ENCODE measurements at regions not wholly inside any gene's neighbourhood (a gene's known extent, or its start where the extent isn't known, plus 50 kb on each side); places are given as distances from the start of the nearest gene placed in this dataset.

- TF ChIP-seq POLR2AphosphoS5 (IDR thresholded peaks at IDR 0.05) (no peak), CTCF (IDR thresholded peaks at IDR 0.05 in 8 of 11, conservative IDR thresholded peaks at IDR 0.05 in 3 of 11) (no peak), POLR2A (IDR thresholded peaks at IDR 0.05) (no peak)
Measured at GRCh38 chr2:238716171-238716570, 131.7 kb upstream of the TWIST2 start.

Data from spleen (tissue), 7 donors.